AG08396 (cell line): ENCODE measurements at regions not wholly inside any gene's neighbourhood (a gene's known extent, or its start where the extent isn't known, plus 50 kb on each side); places are given as distances from the start of the nearest gene placed in this dataset.
A peak's percentile ranks its signal among the peaks of the same experiment; 100 is the strongest.
"Not testable (repeated sequence)": the region's sequence is repeated elsewhere in the genome, so short reads cannot be mapped to it uniquely, and the experiment has no call there.

Experiments used
- DNase-seq: peaks from one replicate; pipeline ENCODE4 v3.0.0; 2012; ENCODE audit warnings: low spot score, mixed read lengths

- DNase-seq, result no peak
These were observed 220.9 kb upstream of the TUT7 start for GRCh38 chr9:86575137-86575536.

DNA sequence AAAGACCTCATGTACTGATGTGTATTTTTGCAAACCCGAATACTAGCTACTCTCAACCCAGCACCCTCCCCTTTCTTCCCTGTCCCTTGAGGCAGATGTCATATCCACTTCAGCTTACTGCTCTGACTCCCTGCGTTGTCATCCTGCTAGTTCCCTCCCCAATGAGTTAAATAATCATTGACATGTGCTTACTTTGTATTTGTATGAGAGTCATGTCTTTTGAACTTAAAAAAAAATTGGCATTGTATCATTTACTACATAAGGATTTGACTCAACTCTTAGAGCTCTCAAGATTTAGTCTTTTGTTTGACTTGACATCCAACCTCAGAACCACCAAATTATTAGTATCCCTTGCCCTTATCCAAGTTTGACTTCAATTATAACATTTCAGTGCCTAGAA, 219.7 kb upstream of the TUT7 start:
- no peak for DNase-seq

DNA sequence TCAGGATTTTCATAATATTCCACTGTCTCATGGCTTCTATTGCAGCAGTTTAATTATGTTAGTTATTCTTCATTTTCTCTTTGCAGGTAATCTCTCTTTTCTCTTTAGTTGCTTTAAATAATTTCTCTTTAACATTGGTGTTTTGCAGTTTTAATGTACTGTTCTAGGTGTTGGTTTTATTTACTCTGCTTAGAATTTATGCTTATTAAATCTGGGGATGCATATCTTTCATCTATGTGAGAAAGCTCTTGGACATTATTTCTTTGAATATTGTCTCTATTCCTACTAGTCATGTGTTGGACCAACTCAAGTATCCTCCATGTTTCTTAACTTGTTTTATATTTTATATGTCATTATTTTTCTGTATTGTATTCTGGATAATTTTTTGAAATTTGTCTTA, 218.7 kb upstream of the TUT7 start:
- DNase-seq, result no peak

GRCh38 chr9:86565603-86566002, 211.4 kb upstream of the TUT7 start:
- DNase-seq, result not testable (repeated sequence)

- no peak for DNase-seq
These were observed 209.7 kb upstream of the TUT7 start for GRCh38 chr9:86563936-86564335.

DNA sequence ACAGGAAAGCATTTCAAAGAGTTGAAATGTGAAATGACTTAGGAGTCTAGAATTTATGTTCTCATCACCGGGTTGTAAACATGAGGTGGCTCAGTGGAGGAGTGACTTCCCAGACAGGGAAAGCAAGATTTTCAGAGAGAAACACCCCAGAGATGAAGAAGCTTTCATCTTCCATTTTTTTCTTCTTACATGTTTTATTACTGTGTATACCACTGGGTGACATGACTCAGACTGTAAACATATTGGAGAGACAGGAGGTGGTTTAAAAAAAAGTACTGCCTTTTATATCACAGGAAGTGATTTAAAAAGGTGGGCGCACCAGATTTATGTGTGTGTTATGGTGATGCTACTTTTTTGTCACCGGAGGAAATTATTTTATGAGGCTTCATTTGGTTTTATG, 209.1 kb upstream of the TUT7 start:
- no peak for DNase-seq

GRCh38 chr9:86562691-86563090, 208.5 kb upstream of the TUT7 start:
- no peak for DNase-seq

DNA sequence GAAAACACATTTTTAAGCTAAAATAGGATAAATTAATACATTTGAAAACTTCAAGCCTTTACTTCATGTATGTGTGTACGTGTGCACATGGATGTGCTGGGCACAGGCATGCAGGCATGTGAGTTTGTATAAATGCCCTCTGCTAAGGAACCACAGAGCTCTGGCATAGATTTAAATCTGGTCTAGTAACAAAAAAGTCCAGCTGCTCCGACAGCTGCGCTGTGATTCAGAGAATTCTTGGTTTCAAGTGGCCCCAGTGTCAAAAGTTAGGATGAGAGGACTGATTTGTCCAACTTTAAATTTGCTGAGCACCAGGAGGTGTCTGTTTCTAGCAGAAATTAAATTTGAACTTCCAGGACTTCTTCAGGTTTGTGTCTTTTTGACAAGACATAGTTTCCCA, 203.7 kb upstream of the TUT7 start:
- DNase-seq, result no peak

DNA sequence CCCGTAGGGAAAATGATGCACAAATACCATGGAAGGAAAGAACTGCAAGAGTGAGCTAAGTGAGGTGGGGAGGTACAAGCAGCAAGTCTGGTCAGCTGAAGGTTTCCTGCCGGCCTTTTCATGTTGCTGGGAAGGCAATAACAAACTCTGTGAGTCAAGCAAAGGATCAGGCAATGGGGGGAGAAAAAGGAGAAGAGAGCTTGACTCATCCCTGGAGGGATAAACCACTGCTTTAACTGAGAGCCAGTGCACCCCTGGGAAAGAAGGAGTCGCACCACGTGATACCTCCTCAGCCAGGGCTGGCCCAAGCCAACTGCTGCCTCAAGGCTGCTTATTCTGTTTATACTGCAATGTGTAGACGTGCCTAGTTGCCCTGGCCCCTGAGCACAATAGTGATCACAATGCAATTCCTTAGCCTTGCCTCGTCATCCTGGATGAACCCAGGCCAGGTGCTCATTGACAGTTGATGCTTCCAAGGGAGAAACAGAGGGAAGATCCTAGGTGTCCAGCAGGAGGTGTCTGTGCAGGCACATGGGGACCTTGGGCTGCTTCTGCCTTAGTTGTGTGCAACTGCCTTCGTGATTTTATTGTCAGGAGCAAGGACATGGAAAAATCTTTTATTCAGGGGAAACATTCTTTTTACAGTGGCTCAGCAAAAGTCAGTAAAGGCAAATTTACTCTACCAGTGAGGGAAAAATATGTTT, 203.0 kb upstream of the TUT7 start:
- DNase-seq, result peak; percentile 76

GRCh38 chr9:86555661-86556060, 201.5 kb upstream of the TUT7 start:
- no peak for DNase-seq

DNA sequence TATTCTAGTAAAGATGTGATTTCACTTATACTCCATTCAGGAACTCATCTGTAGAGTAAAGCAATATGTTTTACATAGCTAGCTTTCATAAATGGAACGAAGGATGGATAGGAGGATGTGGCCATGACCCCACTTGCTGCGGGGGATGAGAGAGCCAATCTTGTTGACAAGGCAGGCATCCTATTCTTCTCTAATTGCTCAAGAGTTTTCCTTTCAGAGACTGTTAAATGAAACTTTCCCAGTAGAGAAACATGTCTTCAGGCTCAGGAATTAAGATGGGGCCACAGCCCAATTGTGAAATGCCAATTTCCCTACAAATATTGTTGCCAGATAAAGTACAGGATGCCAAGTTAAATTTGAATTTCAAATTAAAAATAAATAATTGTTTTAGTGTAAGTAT, 196.2 kb upstream of the TUT7 start:
- DNase-seq, result no peak

- no peak for DNase-seq
These were observed 195.7 kb upstream of the TUT7 start for GRCh38 chr9:86549920-86550319.

GRCh38 chr9:86549401-86549811, 195.2 kb upstream of the TUT7 start:
- DNase-seq, result peak; percentile 39

GRCh38 chr9:86548220-86548619, 194.0 kb upstream of the TUT7 start:
- no peak for DNase-seq

- DNase-seq, result no peak
These were observed 193.4 kb upstream of the TUT7 start for GRCh38 chr9:86547571-86547970.

- no peak for DNase-seq
These were observed 192.5 kb upstream of the TUT7 start for GRCh38 chr9:86546712-86547111.

- DNase-seq, result no peak
These were observed 190.9 kb upstream of the TUT7 start for GRCh38 chr9:86545090-86545489.

- no peak for DNase-seq
These were observed 186.9 kb upstream of the TUT7 start for GRCh38 chr9:86541014-86541570.

- no peak for DNase-seq
These were observed 181.3 kb upstream of the TUT7 start for GRCh38 chr9:86535406-86535915.

- DNase-seq, result peak; percentile 29
These were observed 180.5 kb upstream of the TUT7 start for GRCh38 chr9:86534572-86535258.

- no peak for DNase-seq
These were observed 177.9 kb upstream of the TUT7 start for GRCh38 chr9:86531971-86532640.

DNA sequence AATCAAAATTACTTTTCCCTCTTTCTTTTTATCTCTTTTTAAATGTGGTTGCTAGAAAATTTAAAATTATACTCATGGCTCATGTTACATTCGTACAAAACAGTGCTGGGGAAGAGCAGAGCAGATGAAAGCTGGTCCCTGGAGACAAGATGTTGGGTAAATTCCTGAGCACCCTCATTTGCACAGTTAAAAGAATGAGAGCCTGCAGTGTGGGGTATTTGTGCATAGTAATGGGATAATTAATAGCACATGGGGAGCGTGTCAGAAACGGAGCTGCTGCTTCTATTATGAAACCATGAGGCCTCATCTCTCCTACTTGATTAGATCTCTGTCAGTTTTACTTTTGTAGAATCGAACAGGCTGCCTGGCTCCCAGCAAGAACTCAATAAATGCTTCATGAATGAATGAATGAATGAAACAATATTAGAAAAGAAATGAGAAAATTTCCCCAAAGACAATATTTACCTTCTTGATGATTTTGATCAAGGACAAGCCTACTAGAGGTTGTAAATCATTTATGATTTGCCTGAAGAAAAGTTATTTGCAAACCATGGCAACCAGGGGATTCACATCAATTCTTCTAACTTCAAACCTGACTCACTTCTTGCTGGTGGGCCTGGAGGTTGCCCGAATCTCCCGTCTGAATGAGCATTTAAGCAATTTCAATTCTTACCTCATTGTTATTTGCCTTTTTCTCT, 177.2 kb upstream of the TUT7 start:
- DNase-seq, result no peak
